Natural killer cell (primary cell): ENCODE measurements at regions not wholly inside any gene's neighbourhood (a gene's known extent, or its start where the extent isn't known, plus 50 kb on each side); places are given as distances from the start of the nearest gene placed in this dataset.

Experiments
- ATAC-seq, 3 donors: fragments of 150-1000 bp in 2 of 3; fragments of 200-7000 bp in 1 of 3; cut with Tn5 transposase; 1 replicate in 1 of 3; 2 replicates in 2 of 3; pipeline ENCODE4 v1.10.0; 2021; ENCODE audit warnings: mild to moderate bottlenecking in 2 of 3, moderate library complexity in 2 of 3
- DNase-seq, 2 donors: peaks; one replicate each; pipeline versions ENCODE4 v3.0.0 to v3.0.0-alpha.2; 2013 to 2021; ENCODE audit warnings: mixed read lengths in 1 of 2
- H3K27ac ChIP-seq: one replicate; pipeline ENCODE4 v1.5.1; 2013; ENCODE audit warnings: mild to moderate bottlenecking, low read length
- H3K27me3 ChIP-seq: one replicate; pipeline ENCODE4 v1.6.1; 2013; ENCODE audit warnings: low read length; ENCODE audit not compliant: control insufficient read depth, insufficient read depth
- H3K36me3 ChIP-seq: one replicate; pipeline ENCODE4 v1.6.1; 2013; ENCODE audit warnings: low read length; ENCODE audit not compliant: control insufficient read depth, insufficient read depth
- H3K4me1 ChIP-seq: one replicate; pipeline ENCODE4 v1.6.1; 2013; ENCODE audit warnings: low read length; ENCODE audit not compliant: control insufficient read depth, insufficient read depth
- H3K4me3 ChIP-seq: one replicate; pipeline ENCODE4 v1.5.1; 2013; ENCODE audit warnings: low read length
- H3K9me3 ChIP-seq: one replicate; pipeline ENCODE4 v1.6.1; 2013; ENCODE audit warnings: low read length; ENCODE audit not compliant: control insufficient read depth, insufficient read depth
- H3K27ac Mint-ChIP-seq, 2 donors: one replicate each; pipeline ENCODE4 v1.8.0; 2022; ENCODE audit warnings: mild to moderate bottlenecking in 2 of 2, mixed read lengths in 2 of 2, moderate library complexity in 1 of 2
- H3K27me3 Mint-ChIP-seq, 2 donors: one replicate each; pipeline ENCODE4 v1.8.0; 2022; ENCODE audit warnings: low read depth in 2 of 2, mixed read lengths in 2 of 2
- H3K36me3 Mint-ChIP-seq: one replicate; pipeline ENCODE4 v1.8.0; 2022; ENCODE audit warnings: mixed read lengths
- H3K4me1 Mint-ChIP-seq, 2 donors: one replicate each; pipeline ENCODE4 v1.8.0; 2022; ENCODE audit warnings: mixed read lengths in 2 of 2
- H3K4me3 Mint-ChIP-seq: one replicate; pipeline ENCODE4 v1.8.0; 2022; ENCODE audit warnings: mild to moderate bottlenecking, moderate library complexity, mixed read lengths
- H3K9me3 Mint-ChIP-seq, 2 donors: one replicate each; pipeline ENCODE4 v1.8.0; 2022; ENCODE audit warnings: mixed read lengths in 2 of 2
- CTCF ChIP-seq: fragments of 200-600 bp; IDR thresholded peaks from one replicate; pipeline ENCODE4 v1.8.0; 2022; ENCODE audit warnings: antibody characterized with exemption
- WGBS: methylation state at CpG from one replicate; pipeline ENCODE4 v1.1.7; 2013; ENCODE audit warnings: missing lambda C conversion rate; ENCODE audit not compliant: insufficient coverage; 5-methylcytosine and 5-hydroxymethylcytosine counted together
- intact Hi-C: fragments of 100-400 bp; cut with micrococcal nuclease; formaldehyde crosslinking; loops from one replicate; pipeline ENCODE4 v1.14.2; 2022

DNA sequence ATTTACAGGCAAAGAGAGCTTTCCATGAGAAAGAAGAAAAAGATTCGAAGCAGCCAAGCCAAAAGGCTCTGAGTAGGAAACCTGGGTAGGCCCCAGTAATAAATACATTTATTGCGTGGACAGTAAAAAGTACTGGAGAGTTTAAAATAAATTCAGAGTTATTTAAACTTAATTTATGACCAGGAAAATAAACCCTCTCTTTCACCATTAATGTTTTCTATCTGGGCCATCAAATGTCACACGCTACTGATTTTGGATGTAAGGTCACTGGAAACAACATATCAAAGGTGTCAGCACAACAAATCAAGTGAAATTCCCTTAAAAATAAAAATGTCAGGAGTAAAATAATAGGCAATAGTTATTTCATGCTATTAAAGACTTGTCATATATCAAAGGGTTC lies 264.0 kb downstream of the SKAP2 start:
- H3K9me3 Mint-ChIP-seq, result no peaks in the 10 kb centered on the region
- no peaks in the 10 kb centered on the region for H3K27me3 ChIP-seq
- H3K27ac ChIP-seq, result no peak overlapping the region
- no peaks in the 10 kb centered on the region for H3K36me3 ChIP-seq
- H3K4me1 Mint-ChIP-seq, result no peaks in the 10 kb centered on the region
- H3K9me3 ChIP-seq, result no peaks in the 10 kb centered on the region
- DNase-seq (no peak), ATAC-seq (no peak)
- no peak overlapping the region for H3K4me3 Mint-ChIP-seq
- no peaks in the 10 kb centered on the region for H3K4me1 ChIP-seq
- WGBS, result 88% methylated on average over 2 of the region's 3 CpGs
- H3K4me3 ChIP-seq, result no peak overlapping the region
- intact Hi-C loops, result no loop called here
- no peak for TF ChIP-seq CTCF
- H3K27me3 Mint-ChIP-seq, result no peaks in the 10 kb centered on the region
- H3K36me3 Mint-ChIP-seq, result no peaks in the 10 kb centered on the region
- H3K27ac Mint-ChIP-seq, result no peak overlapping the region

DNA sequence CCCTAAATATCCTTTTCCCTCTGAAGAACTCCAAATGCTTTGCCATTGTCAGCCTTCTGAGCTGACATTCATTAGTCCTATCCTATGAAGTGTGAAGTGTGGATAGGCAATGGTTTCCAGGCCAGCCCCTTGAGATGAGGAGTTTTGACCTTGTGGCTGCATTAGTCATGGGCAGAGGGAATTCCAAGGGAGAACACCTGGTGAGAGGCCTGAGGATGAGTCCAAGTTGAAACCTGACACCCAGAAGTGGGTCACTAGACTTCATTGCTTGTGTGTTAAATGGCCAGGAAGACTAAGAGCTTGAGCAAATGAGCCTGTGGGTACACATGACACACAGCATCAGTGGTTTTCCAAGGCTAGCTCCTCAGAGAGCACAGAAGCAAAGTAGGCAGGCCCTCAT lies 260.8 kb downstream of the SKAP2 start:
- Histone ChIP-seq H3K4me3 (no peak overlapping the region), H3K9me3 (no peaks in the 10 kb centered on the region), H3K4me1 (no peaks in the 10 kb centered on the region), H3K36me3 (no peaks in the 10 kb centered on the region), H3K27me3 (no peaks in the 10 kb centered on the region), H3K27ac (no peak overlapping the region)
- H3K4me3 Mint-ChIP-seq, result no peak overlapping the region
- no peaks in the 10 kb centered on the region for H3K4me1 Mint-ChIP-seq
- H3K27me3 Mint-ChIP-seq, result peaks cover 0 to 5% of the 10 kb centered on the region in 2 donors
- no peak overlapping the region for H3K27ac Mint-ChIP-seq
- intact Hi-C loops, result no loop called here
- no peak for TF ChIP-seq CTCF
- H3K9me3 Mint-ChIP-seq, result no peaks in the 10 kb centered on the region
- no peaks in the 10 kb centered on the region for H3K36me3 Mint-ChIP-seq
- DNase-seq (no peak), ATAC-seq (no peak)

- DNase-seq, result no peak
- intact Hi-C loops, result no loop called here
- H3K4me1 ChIP-seq, result no peaks in the 10 kb centered on the region
- Mint-ChIP-seq H3K27ac (no peak overlapping the region), H3K4me1 (no peaks in the 10 kb centered on the region), H3K36me3 (no peaks in the 10 kb centered on the region), H3K9me3 (no peaks in the 10 kb centered on the region), H3K27me3 (peaks cover 0 to 7% of the 10 kb centered on the region in 2 donors), H3K4me3 (no peak overlapping the region)
- H3K4me3 ChIP-seq, result no peak overlapping the region
- H3K27me3 ChIP-seq, result no peaks in the 10 kb centered on the region
- no peak for ATAC-seq
- H3K36me3 ChIP-seq, result no peaks in the 10 kb centered on the region
- WGBS, result 93% methylated on average over 4 of the region's 6 CpGs
- TF ChIP-seq CTCF, result no peak
- no peak overlapping the region for H3K27ac ChIP-seq
- H3K9me3 ChIP-seq, result no peaks in the 10 kb centered on the region
Observed at GRCh38 chr7:26608402-26608801, 256.0 kb downstream of the SKAP2 start.

DNA sequence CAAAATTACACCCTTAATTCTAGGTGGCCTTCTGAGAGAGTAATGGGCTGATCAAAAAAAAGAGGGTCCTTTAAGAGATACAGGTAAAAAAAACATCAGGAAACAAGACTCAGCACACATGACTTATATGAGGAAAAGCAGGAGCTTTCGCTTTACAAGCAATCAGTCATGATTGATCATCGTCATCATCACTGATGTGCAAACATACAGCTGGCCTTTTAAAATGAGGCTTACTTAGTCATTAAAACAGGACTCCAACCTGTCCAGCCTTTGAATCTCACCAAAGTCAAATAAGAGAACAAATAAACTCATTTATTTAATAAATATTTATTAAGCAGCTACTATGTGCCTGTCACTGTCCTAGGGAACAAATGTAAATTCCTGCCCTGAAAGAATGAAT lies 255.3 kb downstream of the SKAP2 start:
- ATAC-seq, result no peak
- Histone ChIP-seq H3K36me3 (no peaks in the 10 kb centered on the region), H3K27me3 (no peaks in the 10 kb centered on the region), H3K4me1 (no peaks in the 10 kb centered on the region), H3K9me3 (no peaks in the 10 kb centered on the region), H3K27ac (no peak overlapping the region), H3K4me3 (no peak overlapping the region)
- no peaks in the 10 kb centered on the region for H3K4me1 Mint-ChIP-seq
- H3K4me3 Mint-ChIP-seq, result no peak overlapping the region
- H3K9me3 Mint-ChIP-seq, result no peaks in the 10 kb centered on the region
- no peak overlapping the region for H3K27ac Mint-ChIP-seq
- no peaks in the 10 kb centered on the region for H3K36me3 Mint-ChIP-seq
- WGBS, result 63% methylated on average over 2 of the region's 2 CpGs
- TF ChIP-seq CTCF, result no peak
- H3K27me3 Mint-ChIP-seq, result peaks cover 0 to 7% of the 10 kb centered on the region in 2 donors
- DNase-seq, result no peak
- intact Hi-C loops, result no loop called here
